Tibial artery (tissue), 4 donors: ENCODE measurements at regions not wholly inside any gene's neighbourhood (a gene's known extent, or its start where the extent isn't known, plus 50 kb on each side); places are given as distances from the start of the nearest gene placed in this dataset.
"Not testable (repeated sequence)": the region's sequence is repeated elsewhere in the genome, so short reads cannot be mapped to it uniquely, and the experiment has no call there.

ENCODE experiments used
- DNase-seq, 2 donors: peaks; one replicate each; pipeline ENCODE4 v3.0.0-alpha.2; 2019
- H3K27ac ChIP-seq, 2 donors: fragments of 200-600 bp; sonication (generic) in 1 of 2; 1 replicate in 1 of 2; 2 replicates in 1 of 2; pipeline ENCODE4 v1.5.1; 2018 to 2019; ENCODE audit warnings: mild to moderate bottlenecking in 1 of 2
- H3K27me3 ChIP-seq, 2 donors: fragments of 200-600 bp; sonication (generic) in 1 of 2; one replicate each; pipeline versions ENCODE4 v1.5.1 to v1.6.0; 2016 to 2019
- H3K36me3 ChIP-seq, 3 donors: fragments of 200-600 bp; sonication (generic) in 2 of 3; one replicate each; pipeline ENCODE4 v1.5.1; 2016 to 2019; ENCODE audit warnings: mild to moderate bottlenecking in 2 of 3
- H3K4me1 ChIP-seq, 4 donors: fragments of 200-600 bp; sonication (generic) in 2 of 4; 1 replicate in 3 of 4; 2 replicates in 1 of 4; pipeline ENCODE4 v1.5.1; 2016 to 2019
- H3K4me3 ChIP-seq, 2 donors: fragments of 200-600 bp; sonication (generic) in 1 of 2; 1 replicate in 1 of 2; 2 replicates in 1 of 2; pipeline ENCODE4 v1.5.1; 2018 to 2019; ENCODE audit warnings: mild to moderate bottlenecking in 2 of 2
- H3K9me3 ChIP-seq, 3 donors: fragments of 200-600 bp; sonication (generic) in 1 of 3; one replicate each; pipeline ENCODE4 v1.5.1; 2016 to 2019
- intact Hi-C: fragments of 100-400 bp; cut with DNase I; formaldehyde crosslinking; loops from one replicate; pipeline ENCODE4 v1.15.0; 2023; ENCODE audit warnings: low total_unique reads
- TF ChIP-seq, protein P1 (sequence below), 2 experiments: fragments of 200-600 bp in 1 of 2; fragments of 450-650 bp in 1 of 2; IDR thresholded peaks; one replicate each; pipeline ENCODE4 v1.5.1; 2017 to 2019; ENCODE audit warnings: antibody characterized with exemption in 2 of 2, mild to moderate bottlenecking in 1 of 2, moderate library complexity in 1 of 2

- Histone ChIP-seq H3K36me3 (no peaks in the 10 kb centered on the region), H3K4me3 (no peak overlapping the region), H3K4me1 (peaks cover 0 to 6% (median 0%) of the 10 kb centered on the region in 4 donors), H3K27me3 (no peaks in the 10 kb centered on the region), H3K27ac (no peak overlapping the region), H3K9me3 (no peaks in the 10 kb centered on the region)
- intact Hi-C loops, result no loop called here
- DNase-seq, result no peak
- TF ChIP-seq, protein P1, sequence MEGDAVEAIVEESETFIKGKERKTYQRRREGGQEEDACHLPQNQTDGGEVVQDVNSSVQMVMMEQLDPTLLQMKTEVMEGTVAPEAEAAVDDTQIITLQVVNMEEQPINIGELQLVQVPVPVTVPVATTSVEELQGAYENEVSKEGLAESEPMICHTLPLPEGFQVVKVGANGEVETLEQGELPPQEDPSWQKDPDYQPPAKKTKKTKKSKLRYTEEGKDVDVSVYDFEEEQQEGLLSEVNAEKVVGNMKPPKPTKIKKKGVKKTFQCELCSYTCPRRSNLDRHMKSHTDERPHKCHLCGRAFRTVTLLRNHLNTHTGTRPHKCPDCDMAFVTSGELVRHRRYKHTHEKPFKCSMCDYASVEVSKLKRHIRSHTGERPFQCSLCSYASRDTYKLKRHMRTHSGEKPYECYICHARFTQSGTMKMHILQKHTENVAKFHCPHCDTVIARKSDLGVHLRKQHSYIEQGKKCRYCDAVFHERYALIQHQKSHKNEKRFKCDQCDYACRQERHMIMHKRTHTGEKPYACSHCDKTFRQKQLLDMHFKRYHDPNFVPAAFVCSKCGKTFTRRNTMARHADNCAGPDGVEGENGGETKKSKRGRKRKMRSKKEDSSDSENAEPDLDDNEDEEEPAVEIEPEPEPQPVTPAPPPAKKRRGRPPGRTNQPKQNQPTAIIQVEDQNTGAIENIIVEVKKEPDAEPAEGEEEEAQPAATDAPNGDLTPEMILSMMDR (IDR thresholded peaks at IDR 0.05), result no peak
Measured at GRCh38 chr4:55028196-55028595, 97.2 kb downstream of the KDR start.

DNA sequence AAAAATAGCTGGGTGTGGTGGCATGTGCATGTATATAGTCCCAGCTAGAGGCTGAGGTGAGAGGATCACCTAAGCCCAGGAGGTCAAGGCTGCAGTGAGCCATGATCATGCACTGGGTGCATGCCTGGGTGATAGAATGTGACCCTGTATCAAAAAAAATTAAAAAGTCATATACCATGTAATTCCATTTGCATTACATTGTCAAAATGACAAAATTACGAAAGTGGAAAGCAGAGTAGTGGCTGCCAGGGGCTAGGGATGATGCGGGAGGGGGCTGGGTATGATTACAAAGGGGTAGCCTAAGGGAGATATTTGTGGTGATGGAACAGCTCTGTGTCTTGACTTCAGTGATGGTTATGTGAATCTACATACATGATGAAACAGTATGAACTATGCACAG, 97.8 kb downstream of the KDR start:
- no peak for DNase-seq
- Histone ChIP-seq H3K9me3 (no peaks in the 10 kb centered on the region), H3K4me1 (peaks cover 0 to under 1% (median 0%) of the 10 kb centered on the region in 4 donors), H3K4me3 (no peak overlapping the region), H3K36me3 (no peaks in the 10 kb centered on the region), H3K27me3 (no peaks in the 10 kb centered on the region), H3K27ac (no peak overlapping the region)
- intact Hi-C loops, result no loop called here
- TF ChIP-seq, protein P1 (IDR thresholded peaks at IDR 0.05), result no peak

DNA sequence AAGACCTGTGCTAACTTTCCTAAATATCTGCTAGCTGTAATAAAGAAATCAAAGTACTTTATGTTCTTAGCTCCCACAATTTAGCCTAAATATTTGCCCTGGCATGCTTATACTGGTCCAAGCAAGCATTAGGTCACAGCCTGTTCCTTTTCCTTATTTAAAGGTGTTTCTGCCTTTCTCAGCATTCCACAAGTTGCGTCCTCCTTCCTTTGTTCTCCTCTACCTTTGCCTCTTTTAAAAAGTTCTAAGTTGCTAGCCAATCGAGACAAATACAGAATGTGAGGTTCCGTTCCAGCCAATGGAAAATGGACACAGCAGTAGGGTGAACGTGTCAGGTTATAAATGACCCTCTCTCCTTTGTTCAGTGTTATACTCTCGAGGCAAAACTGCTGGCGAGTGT, 99.9 kb downstream of the KDR start:
- H3K4me3 ChIP-seq, H3K4me1 ChIP-seq, intact Hi-C loops, DNase-seq, H3K27ac ChIP-seq, H3K36me3 ChIP-seq, H3K9me3 ChIP-seq, H3K27me3 ChIP-seq: not testable (repeated sequence)

- no peaks in the 10 kb centered on the region for H3K4me1 ChIP-seq
- no peaks in the 10 kb centered on the region for H3K36me3 ChIP-seq
- H3K4me3 ChIP-seq, result no peak overlapping the region
- intact Hi-C loops, result no loop called here
- H3K27me3 ChIP-seq, result no peaks in the 10 kb centered on the region
- H3K27ac ChIP-seq, result no peak overlapping the region
- TF ChIP-seq, protein P1 (IDR thresholded peaks at IDR 0.05), result no peak
- DNase-seq, result no peak
- H3K9me3 ChIP-seq, result no peaks in the 10 kb centered on the region
Measured at GRCh38 chr4:55023030-55023429, 102.4 kb downstream of the KDR start.

DNA sequence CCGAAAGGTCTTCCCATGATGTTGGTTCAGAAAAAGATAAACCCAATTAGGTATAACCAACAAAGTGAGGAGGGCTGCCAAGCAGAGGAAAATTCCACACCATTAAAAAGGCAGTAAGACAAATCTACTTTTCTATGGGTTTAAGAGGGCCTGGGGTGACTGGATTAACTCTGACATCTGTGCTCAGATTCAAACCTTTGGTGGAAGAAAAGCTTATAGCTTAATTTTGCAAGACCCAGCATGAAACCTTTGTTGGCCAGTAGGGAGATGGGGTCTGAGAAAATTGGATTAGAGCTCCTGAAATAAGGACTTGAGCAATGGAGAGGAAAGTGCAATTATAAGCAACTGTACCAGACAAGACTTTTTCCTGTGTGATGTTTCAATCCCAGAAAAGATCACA, 104.2 kb downstream of the KDR start:
- no peaks in the 10 kb centered on the region for H3K9me3 ChIP-seq
- TF ChIP-seq, protein P1 (IDR thresholded peaks at IDR 0.05), result no peak
- no peaks in the 10 kb centered on the region for H3K27me3 ChIP-seq
- no peak overlapping the region for H3K4me3 ChIP-seq
- no peaks in the 10 kb centered on the region for H3K36me3 ChIP-seq
- H3K4me1 ChIP-seq, result no peaks in the 10 kb centered on the region
- no peak for DNase-seq
- intact Hi-C loops, result no loop called here
- H3K27ac ChIP-seq, result no peak overlapping the region

DNA sequence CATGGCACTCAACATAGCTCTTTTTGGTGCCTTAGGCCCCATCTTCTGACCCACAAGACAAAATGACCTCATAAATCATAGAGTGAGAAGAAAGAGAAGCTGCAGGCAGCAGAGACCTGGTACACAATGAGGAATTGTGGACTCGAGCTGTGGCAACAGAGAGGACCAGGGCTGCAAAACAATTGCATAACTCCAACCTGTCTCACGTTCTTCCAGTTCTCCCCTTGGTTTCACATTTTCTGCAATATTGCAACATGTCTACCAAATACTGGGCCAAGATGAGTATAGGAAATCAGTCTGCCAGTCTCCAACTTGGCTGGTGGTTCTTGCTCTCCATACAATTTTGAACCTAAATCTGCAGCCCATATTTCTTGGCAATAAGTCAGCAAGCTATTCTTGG, 105.3 kb downstream of the KDR start:
- DNase-seq, result no peak
- no peaks in the 10 kb centered on the region for H3K27me3 ChIP-seq
- TF ChIP-seq, protein P1 (IDR thresholded peaks at IDR 0.05), result no peak
- H3K4me3 ChIP-seq, result no peak overlapping the region
- no peaks in the 10 kb centered on the region for H3K9me3 ChIP-seq
- H3K27ac ChIP-seq, result no peak overlapping the region
- no peaks in the 10 kb centered on the region for H3K4me1 ChIP-seq
- no peaks in the 10 kb centered on the region for H3K36me3 ChIP-seq
- intact Hi-C loops, result no loop called here
